CD4-positive, alpha-beta T cell treated with Interleukin-4 for 1 hour (primary cell): ENCODE measurements at regions not wholly inside any gene's neighbourhood (a gene's known extent, or its start where the extent isn't known, plus 50 kb on each side); places are given as distances from the start of the nearest gene placed in this dataset.

ENCODE experiments used
- DNase-seq, 2 donors: peaks; one replicate each; pipeline ENCODE4 v3.0.0-alpha.2; 2020 to 2022

DNA sequence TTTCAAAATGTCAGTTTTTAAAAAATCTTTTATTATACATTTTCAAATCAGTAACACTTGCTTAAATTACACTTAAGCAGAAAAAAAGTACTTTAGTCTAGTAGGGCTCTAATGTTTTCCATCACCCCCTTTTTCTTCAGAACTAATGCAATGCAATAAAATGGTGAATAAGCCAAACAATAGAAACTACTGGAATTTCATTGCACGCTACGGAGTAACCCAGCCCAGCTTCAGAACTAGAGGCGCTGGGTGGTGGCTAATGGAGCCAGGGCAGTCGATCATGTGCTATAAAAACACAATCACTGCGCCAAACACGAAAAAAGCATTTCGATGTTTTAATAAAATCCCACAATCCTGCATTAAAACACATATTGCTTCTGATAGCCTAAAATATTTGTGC lies 59.9 kb upstream of the ODAD2 start:
- no peak for DNase-seq

DNA sequence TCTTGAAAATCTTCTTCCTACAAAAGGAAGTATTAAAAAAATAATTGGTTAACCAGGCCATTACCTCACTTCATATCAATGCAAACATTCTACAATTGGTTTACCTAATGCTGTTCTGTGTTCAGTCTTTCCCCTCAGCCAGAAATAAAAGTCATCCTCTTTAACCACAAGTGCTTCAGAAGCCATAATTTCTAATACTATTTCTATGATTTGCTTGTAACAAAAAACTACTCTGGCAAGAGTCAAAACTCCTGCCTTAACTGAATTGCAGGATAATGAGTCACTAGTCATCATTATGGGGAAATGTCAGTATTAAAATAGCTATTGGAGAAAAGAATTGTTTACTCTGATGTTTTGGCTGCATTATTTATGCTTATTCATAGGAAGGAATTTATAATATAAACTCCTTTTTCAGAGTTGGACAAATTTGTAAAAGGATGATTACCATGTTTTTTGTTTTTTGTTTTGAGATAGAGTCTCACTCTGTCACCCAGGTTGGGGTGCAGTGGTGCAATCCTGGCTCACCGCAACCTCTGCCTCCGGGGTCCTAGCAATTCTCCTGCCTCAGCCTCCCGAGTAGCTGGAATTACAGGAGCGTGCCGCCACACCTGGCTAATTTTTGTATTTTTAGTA lies 55.5 kb upstream of the ODAD2 start:
- no peak for DNase-seq

DNA sequence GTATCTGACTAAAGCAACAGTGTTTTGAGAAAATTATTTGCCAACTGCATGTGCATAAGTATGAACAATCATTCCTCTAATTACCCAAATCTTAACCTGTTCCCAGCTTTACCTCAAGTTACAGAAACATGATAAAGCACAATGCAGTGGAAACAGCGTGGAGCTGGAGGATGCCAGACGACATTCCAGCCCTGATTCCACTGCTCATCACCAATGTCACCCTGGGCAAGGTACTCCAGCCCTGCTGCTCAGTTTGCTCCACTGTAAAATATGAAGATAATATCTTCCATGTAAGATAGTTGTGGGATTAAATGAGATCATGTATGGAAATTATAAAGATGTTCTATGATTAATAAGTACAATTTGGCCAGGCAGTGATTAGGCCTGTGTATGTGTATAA lies 50.4 kb upstream of the ODAD2 start:
- DNase-seq = no peak
